ENCODE measurements at regions not wholly inside any gene's neighbourhood (a gene's known extent, or its start where the extent isn't known, plus 50 kb on each side); places are given as distances from the start of the nearest gene placed in this dataset.

DNA sequence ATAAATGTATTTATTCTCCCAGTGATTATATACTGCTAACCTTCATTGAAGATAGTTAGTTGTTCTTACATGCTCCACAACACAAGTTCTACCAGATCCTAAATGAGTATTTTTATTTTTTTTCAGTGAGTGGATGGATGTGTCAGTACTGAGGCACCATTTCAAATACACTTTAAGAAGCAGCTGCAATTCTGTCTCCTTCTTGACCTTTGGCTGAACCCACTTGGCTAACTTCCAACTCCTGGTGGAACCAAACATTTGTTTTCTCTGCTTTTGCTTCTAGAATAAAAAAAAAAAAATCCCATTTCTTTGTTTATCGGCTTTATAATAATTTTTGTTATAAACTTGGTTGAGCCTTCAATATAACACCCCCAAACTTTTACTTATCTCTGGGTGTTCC, 458.3 kb upstream of the MAP3K7 start:
- intact Hi-C loops (cut with micrococcal nuclease): no loop called here
- H3K27me3 Mint-ChIP-seq: peaks cover 0 to 2% of the 10 kb centered on the region in 2 donors
- no peaks in the 10 kb centered on the region for H3K4me1 Mint-ChIP-seq
- H3K4me3 Mint-ChIP-seq: no peak overlapping the region
- CTCF ChIA-PET (ENCODE audit: partially characterized antibody): no interaction called here
- Histone ChIP-seq H3K36me3 (ENCODE audit: insufficient read depth, low read length) (no peaks in the 10 kb centered on the region), H3K4me3 (ENCODE audit: low read length in 2 of 2) (no peak overlapping the region), H3K4me1 (ENCODE audit: insufficient read depth, low read length) (no peaks in the 10 kb centered on the region), H3K27ac (ENCODE audit: low read depth, low read length) (no peak overlapping the region), H3K27me3 (ENCODE audit: insufficient read depth, low read length) (no peaks in the 10 kb centered on the region), H3K9me3 (ENCODE audit: control insufficient read depth in 1 of 2, low read length in 2 of 2) (no peaks in the 10 kb centered on the region)
- peaks cover 0 to 5% (median 0%) of the 10 kb centered on the region in 8 donors for H3K9me3 Mint-ChIP-seq
- no peak for DNase-seq
- POLR2A ChIA-PET (ENCODE audit: partially characterized antibody): no interaction called here
- no peak overlapping the region for H3K27ac Mint-ChIP-seq
- H3K36me3 Mint-ChIP-seq: no peaks in the 10 kb centered on the region

- CTCF ChIA-PET (ENCODE audit: partially characterized antibody): no interaction called here
These were observed 456.9 kb upstream of the MAP3K7 start for GRCh38 chr6:91043751-91044150.

GRCh38 chr6:91042656-91043055, 455.8 kb upstream of the MAP3K7 start:
- peaks cover 0 to 5% (median 0%) of the 10 kb centered on the region in 8 donors for H3K9me3 Mint-ChIP-seq
- no peak overlapping the region for H3K27ac Mint-ChIP-seq
- intact Hi-C loops (cut with micrococcal nuclease): no loop called here
- no peak for DNase-seq
- CTCF ChIA-PET (ENCODE audit: partially characterized antibody): no interaction called here
- POLR2A ChIA-PET (ENCODE audit: partially characterized antibody): no interaction called here
- no peaks in the 10 kb centered on the region for H3K36me3 Mint-ChIP-seq
- H3K36me3 ChIP-seq (ENCODE audit: insufficient read depth, low read length): no peaks in the 10 kb centered on the region
- no peak overlapping the region for H3K4me3 ChIP-seq (ENCODE audit: low read length in 2 of 2)
- H3K27me3 ChIP-seq (ENCODE audit: insufficient read depth, low read length): no peaks in the 10 kb centered on the region
- H3K4me1 Mint-ChIP-seq: no peaks in the 10 kb centered on the region
- H3K4me3 Mint-ChIP-seq: no peak overlapping the region
- no peaks in the 10 kb centered on the region for H3K9me3 ChIP-seq (ENCODE audit: control insufficient read depth in 1 of 2, low read length in 2 of 2)
- H3K4me1 ChIP-seq (ENCODE audit: insufficient read depth, low read length): no peaks in the 10 kb centered on the region
- H3K27me3 Mint-ChIP-seq: peaks cover 0 to 2% of the 10 kb centered on the region in 2 donors
- no peak overlapping the region for H3K27ac ChIP-seq (ENCODE audit: low read depth, low read length)

More at GRCh38 chr6:91043751-91044150, 456.9 kb upstream of the MAP3K7 start:
- Mint-ChIP-seq H3K27me3 (peaks cover 0 to 2% of the 10 kb centered on the region in 2 donors), H3K9me3 (peaks cover 0 to 5% (median 0%) of the 10 kb centered on the region in 8 donors), H3K27ac (no peak overlapping the region), H3K4me1 (no peaks in the 10 kb centered on the region), H3K36me3 (no peaks in the 10 kb centered on the region), H3K4me3 (no peak overlapping the region)
- Histone ChIP-seq H3K27ac (ENCODE audit: low read depth, low read length) (no peak overlapping the region), H3K27me3 (ENCODE audit: insufficient read depth, low read length) (no peaks in the 10 kb centered on the region), H3K4me1 (ENCODE audit: insufficient read depth, low read length) (no peaks in the 10 kb centered on the region), H3K9me3 (ENCODE audit: control insufficient read depth in 1 of 2, low read length in 2 of 2) (no peaks in the 10 kb centered on the region), H3K4me3 (ENCODE audit: low read length in 2 of 2) (no peak overlapping the region), H3K36me3 (ENCODE audit: insufficient read depth, low read length) (no peaks in the 10 kb centered on the region)
- no peak for DNase-seq
- intact Hi-C loops (cut with micrococcal nuclease): no loop called here
- POLR2A ChIA-PET (ENCODE audit: partially characterized antibody): no interaction called here

- POLR2A ChIA-PET (ENCODE audit: partially characterized antibody): no interaction called here
- no peaks in the 10 kb centered on the region for H3K9me3 Mint-ChIP-seq
- Histone ChIP-seq H3K4me3 (ENCODE audit: low read length in 2 of 2) (no peak overlapping the region), H3K4me1 (ENCODE audit: insufficient read depth, low read length) (no peaks in the 10 kb centered on the region), H3K27me3 (ENCODE audit: insufficient read depth, low read length) (no peaks in the 10 kb centered on the region), H3K9me3 (ENCODE audit: control insufficient read depth in 1 of 2, low read length in 2 of 2) (no peaks in the 10 kb centered on the region), H3K27ac (ENCODE audit: low read depth, low read length) (no peak overlapping the region), H3K36me3 (ENCODE audit: insufficient read depth, low read length) (no peaks in the 10 kb centered on the region)
- H3K36me3 Mint-ChIP-seq: no peaks in the 10 kb centered on the region
- H3K27ac Mint-ChIP-seq: no peak overlapping the region
- DNase-seq: no peak
- no peaks in the 10 kb centered on the region for H3K4me1 Mint-ChIP-seq
- H3K4me3 Mint-ChIP-seq: no peak overlapping the region
- intact Hi-C loops (cut with micrococcal nuclease): no loop called here
- CTCF ChIA-PET (ENCODE audit: partially characterized antibody): no interaction called here
- peaks cover 0 to 2% of the 10 kb centered on the region in 2 donors for H3K27me3 Mint-ChIP-seq
These were observed 447.1 kb upstream of the MAP3K7 start for GRCh38 chr6:91033964-91034363.

GRCh38 chr6:91031581-91031980, 444.7 kb upstream of the MAP3K7 start:
- ChIA-PET CTCF (ENCODE audit: partially characterized antibody) (no interaction called here), POLR2A (ENCODE audit: partially characterized antibody) (no interaction called here)
- H3K4me3 Mint-ChIP-seq: no peak overlapping the region
- no peaks in the 10 kb centered on the region for H3K36me3 Mint-ChIP-seq
- Histone ChIP-seq H3K36me3 (ENCODE audit: insufficient read depth, low read length) (no peaks in the 10 kb centered on the region), H3K4me3 (ENCODE audit: low read length in 2 of 2) (no peak overlapping the region), H3K27ac (ENCODE audit: low read depth, low read length) (no peak overlapping the region), H3K4me1 (ENCODE audit: insufficient read depth, low read length) (no peaks in the 10 kb centered on the region), H3K27me3 (ENCODE audit: insufficient read depth, low read length) (no peaks in the 10 kb centered on the region), H3K9me3 (ENCODE audit: control insufficient read depth in 1 of 2, low read length in 2 of 2) (no peaks in the 10 kb centered on the region)
- H3K27ac Mint-ChIP-seq: no peak overlapping the region
- intact Hi-C loops (cut with micrococcal nuclease): no loop called here
- H3K4me1 Mint-ChIP-seq: no peaks in the 10 kb centered on the region
- H3K9me3 Mint-ChIP-seq: no peaks in the 10 kb centered on the region
- no peak for DNase-seq
- H3K27me3 Mint-ChIP-seq: peaks cover 0 to 5% of the 10 kb centered on the region in 2 donors

GRCh38 chr6:91029211-91029610, 442.3 kb upstream of the MAP3K7 start:
- H3K27ac ChIP-seq (ENCODE audit: low read depth, low read length): no peak overlapping the region
- no peak overlapping the region for H3K27ac Mint-ChIP-seq
- no peaks in the 10 kb centered on the region for H3K9me3 ChIP-seq (ENCODE audit: control insufficient read depth in 1 of 2, low read length in 2 of 2)
- no peak overlapping the region for H3K4me3 ChIP-seq (ENCODE audit: low read length in 2 of 2)
- H3K4me1 ChIP-seq (ENCODE audit: insufficient read depth, low read length): no peaks in the 10 kb centered on the region
- no peaks in the 10 kb centered on the region for H3K9me3 Mint-ChIP-seq
- ChIA-PET POLR2A (ENCODE audit: partially characterized antibody) (no interaction called here), CTCF (ENCODE audit: partially characterized antibody) (no interaction called here)
- DNase-seq: no peak
- intact Hi-C loops (cut with micrococcal nuclease): no loop called here
- no peaks in the 10 kb centered on the region for H3K36me3 ChIP-seq (ENCODE audit: insufficient read depth, low read length)
- H3K27me3 ChIP-seq (ENCODE audit: insufficient read depth, low read length): no peaks in the 10 kb centered on the region
- H3K36me3 Mint-ChIP-seq: no peaks in the 10 kb centered on the region
- H3K4me3 Mint-ChIP-seq: no peak overlapping the region
- peaks cover 0 to 5% of the 10 kb centered on the region in 2 donors for H3K27me3 Mint-ChIP-seq
- H3K4me1 Mint-ChIP-seq: no peaks in the 10 kb centered on the region

DNA sequence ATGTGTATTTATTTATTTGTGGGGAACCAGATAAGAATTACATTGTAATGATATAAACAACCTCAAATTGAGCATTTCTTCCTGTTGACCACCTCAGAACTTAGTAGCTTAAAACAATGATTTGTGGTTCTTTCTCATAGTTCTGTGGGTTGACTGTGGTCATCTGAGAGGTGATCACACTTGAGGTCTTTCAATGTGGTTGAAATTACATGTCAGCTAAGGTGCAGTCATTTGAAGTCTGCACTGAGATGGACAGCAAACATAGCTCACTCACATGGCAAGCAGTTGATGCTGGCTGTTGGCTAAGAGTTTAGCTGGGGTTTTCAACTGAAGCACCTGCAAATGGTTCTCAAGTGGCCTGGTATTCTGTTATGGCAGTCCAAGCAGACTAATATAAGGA, 436.7 kb upstream of the MAP3K7 start:
- intact Hi-C loops (cut with micrococcal nuclease): no loop called here
- Histone ChIP-seq H3K27me3 (ENCODE audit: insufficient read depth, low read length) (no peaks in the 10 kb centered on the region), H3K4me3 (ENCODE audit: low read length in 2 of 2) (no peak overlapping the region), H3K4me1 (ENCODE audit: insufficient read depth, low read length) (no peaks in the 10 kb centered on the region), H3K9me3 (ENCODE audit: control insufficient read depth in 1 of 2, low read length in 2 of 2) (no peaks in the 10 kb centered on the region), H3K27ac (ENCODE audit: low read depth, low read length) (no peak overlapping the region), H3K36me3 (ENCODE audit: insufficient read depth, low read length) (no peaks in the 10 kb centered on the region)
- H3K36me3 Mint-ChIP-seq: no peaks in the 10 kb centered on the region
- no peaks in the 10 kb centered on the region for H3K4me1 Mint-ChIP-seq
- peaks cover 0 to 5% of the 10 kb centered on the region in 2 donors for H3K27me3 Mint-ChIP-seq
- no peak overlapping the region for H3K4me3 Mint-ChIP-seq
- ChIA-PET CTCF (ENCODE audit: partially characterized antibody) (no interaction called here), POLR2A (ENCODE audit: partially characterized antibody) (no interaction called here)
- H3K9me3 Mint-ChIP-seq: no peaks in the 10 kb centered on the region
- H3K27ac Mint-ChIP-seq: no peak overlapping the region
- no peak for DNase-seq

DNA sequence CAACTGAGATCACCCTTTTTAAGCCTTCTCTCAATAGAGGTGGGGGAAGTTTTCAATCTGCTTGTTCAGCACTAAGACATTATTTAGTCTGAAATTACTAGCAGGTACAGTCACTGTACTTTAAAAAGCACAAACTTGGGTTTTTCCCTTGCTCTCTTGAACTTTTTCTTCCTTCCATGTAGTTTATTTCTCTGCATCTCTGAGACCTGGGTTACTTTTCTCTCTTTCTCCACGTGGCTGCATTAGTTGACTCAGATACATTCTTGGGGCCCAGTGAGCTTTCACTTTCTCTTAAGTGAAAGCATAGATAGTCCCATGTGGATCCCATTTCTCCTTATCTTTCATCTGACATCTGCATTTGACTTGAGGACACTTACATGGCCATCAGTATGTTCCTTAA, 433.9 kb upstream of the MAP3K7 start:
- Histone ChIP-seq H3K27ac (ENCODE audit: low read depth, low read length) (no peak overlapping the region), H3K4me3 (ENCODE audit: low read length in 2 of 2) (no peak overlapping the region), H3K9me3 (ENCODE audit: control insufficient read depth in 1 of 2, low read length in 2 of 2) (no peaks in the 10 kb centered on the region), H3K4me1 (ENCODE audit: insufficient read depth, low read length) (no peaks in the 10 kb centered on the region), H3K36me3 (ENCODE audit: insufficient read depth, low read length) (no peaks in the 10 kb centered on the region), H3K27me3 (ENCODE audit: insufficient read depth, low read length) (no peaks in the 10 kb centered on the region)
- ChIA-PET CTCF (ENCODE audit: partially characterized antibody) (no interaction called here), POLR2A (ENCODE audit: partially characterized antibody) (no interaction called here)
- no peaks in the 10 kb centered on the region for H3K4me1 Mint-ChIP-seq
- H3K36me3 Mint-ChIP-seq: no peaks in the 10 kb centered on the region
- H3K4me3 Mint-ChIP-seq: no peak overlapping the region
- H3K9me3 Mint-ChIP-seq: no peaks in the 10 kb centered on the region
- DNase-seq: no peak
- peaks cover 0 to 1% of the 10 kb centered on the region in 2 donors for H3K27me3 Mint-ChIP-seq
- H3K27ac Mint-ChIP-seq: no peak overlapping the region
- intact Hi-C loops (cut with micrococcal nuclease): no loop called here
